Uterus (tissue), 2 donors: ENCODE measurements at regions not wholly inside any gene's neighbourhood (a gene's known extent, or its start where the extent isn't known, plus 50 kb on each side); places are given as distances from the start of the nearest gene placed in this dataset.

ENCODE experiments used
- POLR2A ChIP-seq, 2 donors: fragments of 450-650 bp; IDR thresholded peaks; one replicate each; pipeline ENCODE4 v1.6.1; 2016; ENCODE audit warnings: antibody characterized with exemption in 2 of 2, mild to moderate bottlenecking in 1 of 2, moderate library complexity in 1 of 2
- TF ChIP-seq, protein P1 (sequence below), 4 experiments: fragments of 200-600 bp in 2 of 4; fragments of 450-650 bp in 2 of 4; sonication (generic) in 2 of 4; IDR thresholded peaks; one replicate each; pipeline ENCODE4 v1.5.1; 2016 to 2019; ENCODE audit warnings: antibody characterized with exemption in 4 of 4, mild to moderate bottlenecking in 2 of 4, moderate library complexity in 1 of 4

GRCh38 chr4:85051526-85051925 lies 85.0 kb upstream of the WDFY3 start:
- TF ChIP-seq, protein P1, sequence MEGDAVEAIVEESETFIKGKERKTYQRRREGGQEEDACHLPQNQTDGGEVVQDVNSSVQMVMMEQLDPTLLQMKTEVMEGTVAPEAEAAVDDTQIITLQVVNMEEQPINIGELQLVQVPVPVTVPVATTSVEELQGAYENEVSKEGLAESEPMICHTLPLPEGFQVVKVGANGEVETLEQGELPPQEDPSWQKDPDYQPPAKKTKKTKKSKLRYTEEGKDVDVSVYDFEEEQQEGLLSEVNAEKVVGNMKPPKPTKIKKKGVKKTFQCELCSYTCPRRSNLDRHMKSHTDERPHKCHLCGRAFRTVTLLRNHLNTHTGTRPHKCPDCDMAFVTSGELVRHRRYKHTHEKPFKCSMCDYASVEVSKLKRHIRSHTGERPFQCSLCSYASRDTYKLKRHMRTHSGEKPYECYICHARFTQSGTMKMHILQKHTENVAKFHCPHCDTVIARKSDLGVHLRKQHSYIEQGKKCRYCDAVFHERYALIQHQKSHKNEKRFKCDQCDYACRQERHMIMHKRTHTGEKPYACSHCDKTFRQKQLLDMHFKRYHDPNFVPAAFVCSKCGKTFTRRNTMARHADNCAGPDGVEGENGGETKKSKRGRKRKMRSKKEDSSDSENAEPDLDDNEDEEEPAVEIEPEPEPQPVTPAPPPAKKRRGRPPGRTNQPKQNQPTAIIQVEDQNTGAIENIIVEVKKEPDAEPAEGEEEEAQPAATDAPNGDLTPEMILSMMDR (IDR thresholded peaks at IDR 0.05), result no peak
- TF ChIP-seq POLR2A (IDR thresholded peaks at IDR 0.05), result no peak
